ENCODE measurements at regions not wholly inside any gene's neighbourhood (a gene's known extent, or its start where the extent isn't known, plus 50 kb on each side); places are given as distances from the start of the nearest gene placed in this dataset.

GRCh38 chr3:94539937-94540336, 477.1 kb downstream of the NSUN3 start:
- Histone ChIP-seq H2AK5ac (ENCODE audit: low read depth, low read length) (no peak overlapping the region), H3K9ac (ENCODE audit: low read depth, low read length, poor library complexity) (no peak overlapping the region), H3K4me1 (ENCODE audit: control insufficient read depth in 2 of 2, insufficient read depth in 1 of 2, low read depth in 1 of 2, low read length in 2 of 2) (no peaks in the 10 kb centered on the region), H2AFZ (ENCODE audit: low read length) (no peak overlapping the region), H2BK120ac (ENCODE audit: low read depth, low read length) (no peak overlapping the region), H3K23ac (ENCODE audit: low read depth, low read length, poor library complexity) (no peak overlapping the region), H3K79me1 (ENCODE audit: low read depth, low read length) (no peaks in the 10 kb centered on the region), H4K91ac (ENCODE audit: low read depth, low read length, poor library complexity) (no peak overlapping the region), H3K18ac (ENCODE audit: low read length) (no peak overlapping the region), H2BK12ac (ENCODE audit: low read length) (no peak overlapping the region), H3K36me3 (replicated peaks in 1 of 2; ENCODE audit: control insufficient read depth in 2 of 2, insufficient read depth in 2 of 2, low read length in 2 of 2) (no peaks in the 10 kb centered on the region), H3K4me3 (ENCODE audit: low read length in 2 of 2) (no peak overlapping the region), H3K14ac (ENCODE audit: low read length) (no peak overlapping the region), H3K4me2 (ENCODE audit: insufficient read depth, low read length, poor library complexity, severe bottlenecking) (no peak overlapping the region), H2BK15ac (ENCODE audit: low read length) (no peak overlapping the region), H2BK5ac (ENCODE audit: low read length) (no peak overlapping the region), H3K9me3 (replicated peaks in 1 of 2; ENCODE audit: control insufficient read depth in 2 of 2, insufficient read depth in 1 of 2, low read depth in 1 of 2, low read length in 2 of 2) (no peaks in the 10 kb centered on the region), H4K8ac (ENCODE audit: low read depth, low read length) (no peak overlapping the region), H3K27me3 (ENCODE audit: control insufficient read depth in 3 of 3, insufficient read depth in 3 of 3, low read depth in 1 of 3, low read length in 3 of 3) (no peaks in the 10 kb centered on the region), H3K27ac (replicated peaks; ENCODE audit: low read length) (no peak overlapping the region), H3K4ac (ENCODE audit: low read length) (no peak overlapping the region)
- no peak for DNase-seq (ENCODE audit: low spot score)

GRCh38 chr3:94543161-94543560, 480.3 kb downstream of the NSUN3 start:
- no peak overlapping the region for H3K18ac ChIP-seq (ENCODE audit: low read length)
- no peak overlapping the region for H2BK120ac ChIP-seq (ENCODE audit: low read depth, low read length)
- no peak overlapping the region for H3K9ac ChIP-seq (ENCODE audit: low read depth, low read length, poor library complexity)
- no peak overlapping the region for H2AK5ac ChIP-seq (ENCODE audit: low read depth, low read length)
- no peak overlapping the region for H2AFZ ChIP-seq (ENCODE audit: low read length)
- no peak overlapping the region for H3K27ac ChIP-seq (replicated peaks; ENCODE audit: low read length)
- no peaks in the 10 kb centered on the region for H3K27me3 ChIP-seq (ENCODE audit: control insufficient read depth in 3 of 3, insufficient read depth in 3 of 3, low read depth in 1 of 3, low read length in 3 of 3)
- no peak overlapping the region for H2BK12ac ChIP-seq (ENCODE audit: low read length)
- H3K23ac ChIP-seq (ENCODE audit: low read depth, low read length, poor library complexity): no peak overlapping the region
- H2BK5ac ChIP-seq (ENCODE audit: low read length): no peak overlapping the region
- H3K79me1 ChIP-seq (ENCODE audit: low read depth, low read length): no peaks in the 10 kb centered on the region
- no peaks in the 10 kb centered on the region for H3K4me1 ChIP-seq (ENCODE audit: control insufficient read depth in 2 of 2, insufficient read depth in 1 of 2, low read depth in 1 of 2, low read length in 2 of 2)
- H2BK15ac ChIP-seq (ENCODE audit: low read length): no peak overlapping the region
- DNase-seq (ENCODE audit: low spot score): no peak
- no peaks in the 10 kb centered on the region for H3K9me3 ChIP-seq (replicated peaks in 1 of 2; ENCODE audit: control insufficient read depth in 2 of 2, insufficient read depth in 1 of 2, low read depth in 1 of 2, low read length in 2 of 2)
- H4K8ac ChIP-seq (ENCODE audit: low read depth, low read length): no peak overlapping the region
- no peak overlapping the region for H3K4me3 ChIP-seq (ENCODE audit: low read length in 2 of 2)
- H3K36me3 ChIP-seq (replicated peaks in 1 of 2; ENCODE audit: control insufficient read depth in 2 of 2, insufficient read depth in 2 of 2, low read length in 2 of 2): no peaks in the 10 kb centered on the region
- WGBS, 2 donors (ENCODE audit: extremely low coverage in 2 of 2, insufficient read length in 2 of 2, insufficient replicate concordance in 1 of 2): no CpG with 5 or more reads among the region's 2 CpGs
- H4K91ac ChIP-seq (ENCODE audit: low read depth, low read length, poor library complexity): no peak overlapping the region
- no peak overlapping the region for H3K14ac ChIP-seq (ENCODE audit: low read length)
- H3K4me2 ChIP-seq (ENCODE audit: insufficient read depth, low read length, poor library complexity, severe bottlenecking): no peak overlapping the region
- no peak overlapping the region for H3K4ac ChIP-seq (ENCODE audit: low read length)

- Histone ChIP-seq H2BK15ac (ENCODE audit: low read length) (no peak overlapping the region), H3K36me3 (replicated peaks in 1 of 2; ENCODE audit: control insufficient read depth in 2 of 2, insufficient read depth in 2 of 2, low read length in 2 of 2) (no peaks in the 10 kb centered on the region), H3K9me3 (replicated peaks in 1 of 2; ENCODE audit: control insufficient read depth in 2 of 2, insufficient read depth in 1 of 2, low read depth in 1 of 2, low read length in 2 of 2) (peaks cover 0 to 4% of the 10 kb centered on the region in 2 donors), H3K79me1 (ENCODE audit: low read depth, low read length) (no peaks in the 10 kb centered on the region), H3K4me2 (ENCODE audit: insufficient read depth, low read length, poor library complexity, severe bottlenecking) (no peak overlapping the region), H2AK5ac (ENCODE audit: low read depth, low read length) (no peak overlapping the region), H3K4me1 (ENCODE audit: control insufficient read depth in 2 of 2, insufficient read depth in 1 of 2, low read depth in 1 of 2, low read length in 2 of 2) (no peaks in the 10 kb centered on the region), H3K27ac (replicated peaks; ENCODE audit: low read length) (no peak overlapping the region), H3K18ac (ENCODE audit: low read length) (no peak overlapping the region), H2AFZ (ENCODE audit: low read length) (no peak overlapping the region), H3K23ac (ENCODE audit: low read depth, low read length, poor library complexity) (no peak overlapping the region), H3K9ac (ENCODE audit: low read depth, low read length, poor library complexity) (no peak overlapping the region), H3K4me3 (ENCODE audit: low read length in 2 of 2) (no peak overlapping the region), H4K8ac (ENCODE audit: low read depth, low read length) (no peak overlapping the region), H3K27me3 (ENCODE audit: control insufficient read depth in 3 of 3, insufficient read depth in 3 of 3, low read depth in 1 of 3, low read length in 3 of 3) (no peaks in the 10 kb centered on the region), H2BK12ac (ENCODE audit: low read length) (no peak overlapping the region), H3K4ac (ENCODE audit: low read length) (no peak overlapping the region), H4K91ac (ENCODE audit: low read depth, low read length, poor library complexity) (no peak overlapping the region), H2BK5ac (ENCODE audit: low read length) (no peak overlapping the region), H3K14ac (ENCODE audit: low read length) (no peak overlapping the region), H2BK120ac (ENCODE audit: low read depth, low read length) (no peak overlapping the region)
- DNase-seq (ENCODE audit: low spot score): no peak
- WGBS, 2 donors (ENCODE audit: extremely low coverage in 2 of 2, insufficient read length in 2 of 2, insufficient replicate concordance in 1 of 2): no CpG with 5 or more reads among the region's 2 CpGs
These were observed 481.4 kb downstream of the NSUN3 start for GRCh38 chr3:94544131-94544789.

- Histone ChIP-seq H3K14ac (ENCODE audit: low read length) (no peak overlapping the region), H3K9me3 (replicated peaks in 1 of 2; ENCODE audit: control insufficient read depth in 2 of 2, insufficient read depth in 1 of 2, low read depth in 1 of 2, low read length in 2 of 2) (peaks cover 0 to 4% of the 10 kb centered on the region in 2 donors), H2BK12ac (ENCODE audit: low read length) (no peak overlapping the region), H2BK120ac (ENCODE audit: low read depth, low read length) (no peak overlapping the region), H4K91ac (ENCODE audit: low read depth, low read length, poor library complexity) (no peak overlapping the region), H3K23ac (ENCODE audit: low read depth, low read length, poor library complexity) (no peak overlapping the region), H3K36me3 (replicated peaks in 1 of 2; ENCODE audit: control insufficient read depth in 2 of 2, insufficient read depth in 2 of 2, low read length in 2 of 2) (no peaks in the 10 kb centered on the region), H2AFZ (ENCODE audit: low read length) (no peak overlapping the region), H3K4ac (ENCODE audit: low read length) (no peak overlapping the region), H3K4me3 (ENCODE audit: low read length in 2 of 2) (peak overlapping the region in 1 of 2 donors; percentile 30), H3K9ac (ENCODE audit: low read depth, low read length, poor library complexity) (no peak overlapping the region), H3K4me1 (ENCODE audit: control insufficient read depth in 2 of 2, insufficient read depth in 1 of 2, low read depth in 1 of 2, low read length in 2 of 2) (no peaks in the 10 kb centered on the region), H3K27ac (replicated peaks; ENCODE audit: low read length) (no peak overlapping the region), H3K18ac (ENCODE audit: low read length) (no peak overlapping the region), H2AK5ac (ENCODE audit: low read depth, low read length) (no peak overlapping the region), H2BK15ac (ENCODE audit: low read length) (no peak overlapping the region), H3K4me2 (ENCODE audit: insufficient read depth, low read length, poor library complexity, severe bottlenecking) (no peak overlapping the region), H3K79me1 (ENCODE audit: low read depth, low read length) (no peaks in the 10 kb centered on the region), H4K8ac (ENCODE audit: low read depth, low read length) (no peak overlapping the region), H3K27me3 (ENCODE audit: control insufficient read depth in 3 of 3, insufficient read depth in 3 of 3, low read depth in 1 of 3, low read length in 3 of 3) (no peaks in the 10 kb centered on the region), H2BK5ac (ENCODE audit: low read length) (no peak overlapping the region)
- no peak for DNase-seq (ENCODE audit: low spot score)
- WGBS, 2 donors (ENCODE audit: extremely low coverage in 2 of 2, insufficient read length in 2 of 2, insufficient replicate concordance in 1 of 2): no CpG with 5 or more reads among the region's 1 CpG
These were observed 485.9 kb downstream of the NSUN3 start for GRCh38 chr3:94548581-94549316.

Measured in neuronal stem cell (in vitro differentiated cells).